GM18868 (cell line): ENCODE measurements at regions not wholly inside any gene's neighbourhood (a gene's known extent, or its start where the extent isn't known, plus 50 kb on each side); places are given as distances from the start of the nearest gene placed in this dataset.

Experiments
- ATAC-seq: cut with Tn5 transposase; IDR thresholded peaks from one replicate; pipeline ENCODE4 v1.9.1; 2021; ENCODE audit warnings: mild to moderate bottlenecking, moderate library complexity; ENCODE audit not compliant: unreplicated experiment

- no peak for ATAC-seq
Observed at GRCh38 chr10:3723766-3724165, 61.2 kb downstream of the KLF6 start.

- no peak for ATAC-seq
Observed at GRCh38 chr10:3720228-3721019, 64.6 kb downstream of the KLF6 start.

GRCh38 chr10:3719024-3719843, 65.8 kb downstream of the KLF6 start:
- no peak for ATAC-seq

GRCh38 chr10:3716093-3716492, 68.9 kb downstream of the KLF6 start:
- no peak for ATAC-seq

- ATAC-seq = no peak
Observed at GRCh38 chr10:3714967-3715366, 70.0 kb downstream of the KLF6 start.

GRCh38 chr10:3714531-3714930, 70.5 kb downstream of the KLF6 start:
- no peak for ATAC-seq

- no peak for ATAC-seq
Observed at GRCh38 chr10:3712707-3713106, 72.3 kb downstream of the KLF6 start.

- ATAC-seq = no peak
Observed at GRCh38 chr10:3711918-3712317, 73.1 kb downstream of the KLF6 start.

GRCh38 chr10:3710764-3711163, 74.2 kb downstream of the KLF6 start:
- ATAC-seq = no peak

GRCh38 chr10:3709456-3710060, 75.5 kb downstream of the KLF6 start:
- ATAC-seq = no peak

GRCh38 chr10:3708852-3709251, 76.2 kb downstream of the KLF6 start:
- ATAC-seq = no peak

GRCh38 chr10:3704565-3705325, 80.3 kb downstream of the KLF6 start:
- ATAC-seq = no peak

GRCh38 chr10:3702569-3702968, 82.4 kb downstream of the KLF6 start:
- ATAC-seq = no peak

GRCh38 chr10:3702056-3702546, 82.9 kb downstream of the KLF6 start:
- no peak for ATAC-seq

- no peak for ATAC-seq
Observed at GRCh38 chr10:3701491-3701890, 83.5 kb downstream of the KLF6 start.

GRCh38 chr10:3700531-3701076, 84.4 kb downstream of the KLF6 start:
- ATAC-seq = no peak

GRCh38 chr10:3699916-3700315, 85.1 kb downstream of the KLF6 start:
- no peak for ATAC-seq

- no peak for ATAC-seq
Observed at GRCh38 chr10:3698312-3698711, 86.7 kb downstream of the KLF6 start.

- no peak for ATAC-seq
Observed at GRCh38 chr10:3693698-3694080, 91.3 kb downstream of the KLF6 start.

GRCh38 chr10:3693022-3693697, 91.8 kb downstream of the KLF6 start:
- ATAC-seq = no peak
